HG03064 (cell line): ENCODE measurements at regions not wholly inside any gene's neighbourhood (a gene's known extent, or its start where the extent isn't known, plus 50 kb on each side); places are given as distances from the start of the nearest gene placed in this dataset.

ENCODE experiments used
- ATAC-seq: cut with Tn5 transposase; IDR thresholded peaks from one replicate; pipeline ENCODE4 v1.9.1; 2021; ENCODE audit warnings: low read depth; ENCODE audit not compliant: unreplicated experiment

- ATAC-seq: no peak
Observed at GRCh38 chr10:88161070-88161469, 297.6 kb downstream of the PTEN start.

- ATAC-seq: no peak
Observed at GRCh38 chr10:88161756-88162155, 298.3 kb downstream of the PTEN start.

- ATAC-seq: no peak
Observed at GRCh38 chr10:88162852-88163251, 299.4 kb downstream of the PTEN start.

GRCh38 chr10:88163572-88163971 is 300.1 kb downstream of the PTEN start:
- no peak for ATAC-seq

GRCh38 chr10:88164471-88164870 is 301.0 kb downstream of the PTEN start:
- ATAC-seq: no peak

- no peak for ATAC-seq
Observed at GRCh38 chr10:88165849-88166271, 302.4 kb downstream of the PTEN start.

- ATAC-seq: no peak
Observed at GRCh38 chr10:88168171-88169036, 305.0 kb downstream of the PTEN start.

GRCh38 chr10:88169037-88169319 is 305.6 kb downstream of the PTEN start:
- ATAC-seq: no peak

- ATAC-seq: no peak
Observed at GRCh38 chr10:88170628-88171027, 307.2 kb downstream of the PTEN start.

GRCh38 chr10:88172159-88172558 is 308.7 kb downstream of the PTEN start:
- ATAC-seq: no peak

GRCh38 chr10:88174391-88174790 is 311.0 kb downstream of the PTEN start:
- ATAC-seq: no peak

- ATAC-seq: no peak
Observed at GRCh38 chr10:88178758-88179157, 315.3 kb downstream of the PTEN start.

GRCh38 chr10:88179831-88180230 is 316.4 kb downstream of the PTEN start:
- ATAC-seq: no peak

GRCh38 chr10:88181902-88182600 is 318.6 kb downstream of the PTEN start:
- no peak for ATAC-seq

- ATAC-seq: no peak
Observed at GRCh38 chr10:88182601-88182930, 319.1 kb downstream of the PTEN start.

- ATAC-seq: no peak
Observed at GRCh38 chr10:88184543-88185297, 321.3 kb downstream of the PTEN start.

- no peak for ATAC-seq
Observed at GRCh38 chr10:88185830-88186229, 322.4 kb downstream of the PTEN start.

- no peak for ATAC-seq
Observed at GRCh38 chr10:88186335-88186734, 322.9 kb downstream of the PTEN start.

GRCh38 chr10:88187472-88187871 is 324.0 kb downstream of the PTEN start:
- ATAC-seq: no peak

- no peak for ATAC-seq
Observed at GRCh38 chr10:88190123-88190522, 326.7 kb downstream of the PTEN start.

GRCh38 chr10:88190540-88191235 is 327.3 kb downstream of the PTEN start:
- ATAC-seq: no peak
